ENCODE measurements at regions not wholly inside any gene's neighbourhood (a gene's known extent, or its start where the extent isn't known, plus 50 kb on each side); places are given as distances from the start of the nearest gene placed in this dataset.

DNA sequence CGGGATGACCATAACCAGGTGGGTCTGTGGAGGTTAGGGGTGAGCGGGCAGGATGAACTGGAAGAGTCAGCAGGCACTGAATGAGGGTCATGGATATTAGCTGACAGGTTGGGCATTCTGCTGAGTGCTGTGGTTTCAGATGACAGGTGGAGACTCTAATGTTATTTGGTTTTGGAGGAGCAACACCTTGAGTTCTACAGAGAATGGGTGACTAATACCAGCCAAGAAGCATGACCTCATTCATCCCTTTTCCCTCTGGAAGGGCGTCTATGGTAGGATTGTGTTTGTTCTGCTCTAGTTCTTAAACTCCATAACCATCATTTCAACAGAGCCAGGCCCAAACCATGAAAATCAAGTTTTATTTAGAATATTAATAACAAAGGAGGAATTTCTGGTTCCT lies 550.7 kb upstream of the LMCD1 start:
- no peak for ATAC-seq
- SMC1A ChIA-PET (ENCODE audit: uncharacterized antibody, unreplicated experiment): no interaction called here
- no peaks in the 10 kb centered on the region for H4K20me1 ChIP-seq (ENCODE audit: control insufficient read depth, insufficient read depth)
- POLR2A ChIA-PET: no interaction called here
- CTCF ChIA-PET: no interaction called here
- H2AFZ ChIP-seq (ENCODE audit: control insufficient read depth, low read depth, low read length): no peak overlapping the region
- TF ChIP-seq TARDBP (IDR thresholded peaks at IDR 0.05; ENCODE audit: borderline replicate concordance): no peak
- no peak for TF ChIP-seq NBN (IDR thresholded peaks at IDR 0.05)
- no peak for TF ChIP-seq FOS (IDR thresholded peaks at IDR 0.05; ENCODE audit: borderline replicate concordance, extremely low read depth, insufficient read length)
- TF ChIP-seq, protein P1, sequence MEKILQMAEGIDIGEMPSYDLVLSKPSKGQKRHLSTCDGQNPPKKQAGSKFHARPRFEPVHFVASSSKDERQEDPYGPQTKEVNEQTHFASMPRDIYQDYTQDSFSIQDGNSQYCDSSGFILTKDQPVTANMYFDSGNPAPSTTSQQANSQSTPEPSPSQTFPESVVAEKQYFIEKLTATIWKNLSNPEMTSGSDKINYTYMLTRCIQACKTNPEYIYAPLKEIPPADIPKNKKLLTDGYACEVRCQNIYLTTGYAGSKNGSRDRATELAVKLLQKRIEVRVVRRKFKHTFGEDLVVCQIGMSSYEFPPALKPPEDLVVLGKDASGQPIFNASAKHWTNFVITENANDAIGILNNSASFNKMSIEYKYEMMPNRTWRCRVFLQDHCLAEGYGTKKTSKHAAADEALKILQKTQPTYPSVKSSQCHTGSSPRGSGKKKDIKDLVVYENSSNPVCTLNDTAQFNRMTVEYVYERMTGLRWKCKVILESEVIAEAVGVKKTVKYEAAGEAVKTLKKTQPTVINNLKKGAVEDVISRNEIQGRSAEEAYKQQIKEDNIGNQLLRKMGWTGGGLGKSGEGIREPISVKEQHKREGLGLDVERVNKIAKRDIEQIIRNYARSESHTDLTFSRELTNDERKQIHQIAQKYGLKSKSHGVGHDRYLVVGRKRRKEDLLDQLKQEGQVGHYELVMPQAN (conservative IDR thresholded peaks at IDR 0.05): no peak
- no peak for TF ChIP-seq CBFB (IDR thresholded peaks at IDR 0.05; ENCODE audit: low read depth)
- TF ChIP-seq YY1 (IDR thresholded peaks at IDR 0.05; ENCODE audit: low read depth, low read length): no peak
- no peak for TF ChIP-seq FOXK2 (IDR thresholded peaks at IDR 0.05)
- TF ChIP-seq, protein P2, sequence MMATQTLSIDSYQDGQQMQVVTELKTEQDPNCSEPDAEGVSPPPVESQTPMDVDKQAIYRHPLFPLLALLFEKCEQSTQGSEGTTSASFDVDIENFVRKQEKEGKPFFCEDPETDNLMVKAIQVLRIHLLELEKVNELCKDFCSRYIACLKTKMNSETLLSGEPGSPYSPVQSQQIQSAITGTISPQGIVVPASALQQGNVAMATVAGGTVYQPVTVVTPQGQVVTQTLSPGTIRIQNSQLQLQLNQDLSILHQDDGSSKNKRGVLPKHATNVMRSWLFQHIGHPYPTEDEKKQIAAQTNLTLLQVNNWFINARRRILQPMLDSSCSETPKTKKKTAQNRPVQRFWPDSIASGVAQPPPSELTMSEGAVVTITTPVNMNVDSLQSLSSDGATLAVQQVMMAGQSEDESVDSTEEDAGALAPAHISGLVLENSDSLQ (IDR thresholded peaks at IDR 0.05): no peak
- TF ChIP-seq SMARCA5 (IDR thresholded peaks at IDR 0.05): no peak
- TF ChIP-seq SUPT20H (IDR thresholded peaks at IDR 0.05; ENCODE audit: borderline replicate concordance, control insufficient read depth, low read depth, low read length): no peak
- TF ChIP-seq WRNIP1 (IDR thresholded peaks at IDR 0.05; ENCODE audit: borderline replicate concordance, low read depth, low read length): no peak
- no peak overlapping the region for H3K4me2 ChIP-seq (ENCODE audit: control insufficient read depth, insufficient read depth)
- intact Hi-C loops (cut with micrococcal nuclease; ENCODE audit: unreplicated experiment): no loop called here
- H3K9ac ChIP-seq (ENCODE audit: control insufficient read depth, insufficient read depth, low read length): no peak overlapping the region
- no peaks in the 10 kb centered on the region for H3K4me1 ChIP-seq (ENCODE audit: control insufficient read depth, insufficient read depth, low read length)
- H3K9me3 ChIP-seq (replicated peaks; ENCODE audit: control insufficient read depth, insufficient read depth, low read length): no peaks in the 10 kb centered on the region
- no peaks in the 10 kb centered on the region for H3K27me3 ChIP-seq (replicated peaks in 1 of 2; ENCODE audit: control insufficient read depth in 2 of 2, insufficient read depth in 2 of 2, low read length in 1 of 2)
- 14% methylated on average over 3 of the region's 3 CpGs for WGBS (ENCODE audit: insufficient coverage, insufficient replicate concordance, low lambda C conversion rate, missing lambda C conversion rate)
- RAD21 ChIA-PET (ENCODE audit: unreplicated experiment): no interaction called here
- no peaks in the 10 kb centered on the region for H3K79me2 ChIP-seq (ENCODE audit: control insufficient read depth, insufficient read depth, low read length)
- no peaks in the 10 kb centered on the region for H3K36me3 ChIP-seq (ENCODE audit: control insufficient read depth in 2 of 2, insufficient read depth in 2 of 2, low read length in 1 of 2)
- DNase-seq (ENCODE audit: low read depth, low spot score): no peak
- H3K4me3 ChIP-seq: no peak overlapping the region
- BruUV-seq (replicated peaks): no TSS peak
- H3K27ac ChIP-seq (ENCODE audit: control insufficient read depth, insufficient read depth): no peak overlapping the region
- no peak for FAIRE-seq
- in situ Hi-C loops (cut with MboI): no loop called here
